LoVo (cell line): ENCODE measurements at regions not wholly inside any gene's neighbourhood (a gene's known extent, or its start where the extent isn't known, plus 50 kb on each side); places are given as distances from the start of the nearest gene placed in this dataset.

Source experiments
- DNase-seq: peaks from one replicate; pipeline ENCODE4 v3.0.0-alpha.2; 2016; ENCODE audit warnings: low spot score

GRCh38 chr17:77872714-77873499 is 85.6 kb upstream of the TNRC6C start:
- no peak for DNase-seq

DNA sequence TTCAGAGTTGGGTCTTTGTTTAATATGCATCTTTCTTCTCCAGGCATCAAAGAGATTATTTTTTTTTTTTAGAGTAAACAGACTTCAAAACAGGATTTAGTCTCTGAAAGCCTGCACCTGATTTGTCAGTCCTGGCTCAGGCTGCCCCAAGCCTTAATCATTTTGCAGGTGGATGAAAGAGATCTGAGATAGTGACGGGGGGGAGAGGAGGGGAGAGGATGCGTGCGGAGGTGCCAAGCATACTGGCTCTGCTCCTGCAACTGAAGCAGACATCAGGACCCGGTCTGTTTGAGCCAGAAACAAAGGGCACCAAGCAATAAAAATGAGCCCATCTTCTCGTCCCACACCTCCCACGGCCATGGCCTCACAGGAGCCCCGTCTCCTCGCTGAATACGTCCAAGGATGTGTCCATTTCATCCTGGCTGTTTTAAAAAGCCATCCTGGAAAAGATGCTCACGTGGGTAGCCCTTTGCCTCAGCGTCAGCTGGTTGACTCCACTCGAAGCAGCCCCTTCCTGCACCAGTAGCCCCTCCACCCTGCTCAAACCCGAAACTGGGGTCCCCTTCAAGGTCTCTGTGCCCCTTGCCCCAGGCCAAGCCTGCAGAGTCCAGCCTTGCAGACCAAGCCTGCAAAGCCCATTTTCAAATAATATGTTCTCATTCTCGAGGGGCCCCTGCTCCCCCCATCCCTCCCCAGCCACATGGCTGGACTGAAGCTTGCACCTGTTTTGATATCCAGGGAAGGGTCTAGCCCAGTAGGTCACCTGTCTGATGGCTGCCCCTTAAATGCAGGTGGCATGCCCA is 84.8 kb upstream of the TNRC6C start:
- DNase-seq = no peak

- DNase-seq = no peak
Observed at GRCh38 chr17:77874303-77875050, 84.0 kb upstream of the TNRC6C start.

DNA sequence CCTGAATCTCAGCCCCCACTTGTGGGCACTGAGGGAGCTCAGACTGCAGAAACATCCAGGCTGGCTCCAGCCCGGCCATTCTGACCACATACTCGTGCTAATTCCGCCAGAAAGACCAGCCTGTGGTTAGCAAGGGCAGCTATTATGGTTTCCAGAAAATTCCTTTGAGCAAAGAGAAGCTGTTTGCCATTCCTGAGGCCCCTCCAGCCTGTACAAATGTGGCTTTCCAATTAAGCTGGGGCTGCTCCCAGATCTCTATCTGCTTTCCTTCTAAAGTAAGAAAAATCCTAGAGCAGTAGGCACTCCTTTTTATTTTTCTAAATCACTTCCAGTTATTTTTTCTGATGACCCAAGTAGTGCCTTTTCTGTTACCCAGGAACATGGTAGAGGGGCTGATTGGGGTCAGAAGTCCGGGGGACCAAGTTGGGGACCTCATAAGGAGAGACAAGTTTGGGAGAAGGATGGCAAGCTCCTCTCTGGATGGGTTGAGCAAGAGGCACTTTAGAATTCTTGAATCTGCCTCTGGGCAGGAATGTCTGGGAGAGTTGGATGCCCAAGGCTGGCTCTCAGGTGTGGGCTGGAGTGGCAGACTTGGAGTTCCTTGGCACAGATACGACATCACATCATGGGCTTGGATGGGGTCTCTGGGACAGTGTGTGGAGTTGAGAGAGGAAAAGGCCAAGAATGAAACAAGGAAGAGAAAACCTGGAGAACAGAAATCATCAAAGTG is 83.3 kb upstream of the TNRC6C start:
- DNase-seq = peak; percentile 11

GRCh38 chr17:77875881-77876509 is 82.5 kb upstream of the TNRC6C start:
- DNase-seq = peak; percentile 80

DNA sequence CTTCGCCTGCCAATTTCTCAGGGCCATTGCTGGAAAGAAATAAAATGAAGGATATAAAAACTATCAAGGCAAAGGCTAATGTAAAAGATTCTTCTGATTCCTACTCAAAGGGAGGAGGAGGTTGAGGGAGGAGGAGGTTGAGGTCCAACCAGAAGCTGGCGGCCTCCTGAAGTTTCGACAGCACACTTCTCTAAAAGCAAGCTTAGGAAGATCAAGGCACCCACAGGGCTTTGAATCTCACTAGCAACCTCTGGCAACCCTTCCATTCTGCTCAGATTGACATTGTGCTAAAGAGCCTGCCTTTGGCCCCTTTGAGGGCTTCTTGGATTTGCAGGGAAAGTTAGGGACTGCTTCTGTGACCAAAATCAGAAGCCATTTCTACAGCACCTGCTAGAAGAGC is 81.5 kb upstream of the TNRC6C start:
- DNase-seq = no peak

- no peak for DNase-seq
Observed at GRCh38 chr17:77877646-77878355, 80.7 kb upstream of the TNRC6C start.

DNA sequence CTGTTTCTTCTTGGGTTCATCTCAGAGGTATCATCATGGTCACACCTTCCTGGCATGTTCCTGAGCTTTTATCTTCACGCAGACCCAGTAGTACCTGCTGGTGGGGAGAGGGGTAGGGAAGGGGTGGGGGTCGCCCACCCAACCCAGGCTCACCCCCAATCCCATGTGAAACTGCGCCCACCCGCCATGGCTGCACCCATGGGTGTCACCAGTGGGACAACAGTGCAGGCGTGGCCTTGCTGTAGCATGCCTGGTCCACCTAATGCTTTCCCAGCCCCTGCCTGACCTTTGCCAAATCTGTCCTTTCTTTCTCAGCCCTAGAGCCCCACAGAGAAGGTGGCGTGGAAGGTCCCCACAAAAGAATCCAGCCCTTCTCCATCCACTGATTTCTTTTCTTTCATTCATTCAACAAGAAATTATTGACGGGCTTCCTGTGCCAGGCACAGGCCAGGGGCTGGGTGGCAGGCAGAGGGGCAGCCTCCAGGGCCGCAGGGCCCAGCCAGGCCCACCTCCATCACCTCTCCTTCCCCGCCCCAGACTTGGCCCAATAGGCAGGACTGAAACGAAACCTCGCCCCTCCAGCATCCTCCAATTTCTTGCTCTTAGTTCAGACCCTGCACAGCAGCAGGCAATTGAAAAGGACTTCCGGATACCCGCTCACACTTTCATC is 79.1 kb upstream of the TNRC6C start:
- DNase-seq = no peak

DNA sequence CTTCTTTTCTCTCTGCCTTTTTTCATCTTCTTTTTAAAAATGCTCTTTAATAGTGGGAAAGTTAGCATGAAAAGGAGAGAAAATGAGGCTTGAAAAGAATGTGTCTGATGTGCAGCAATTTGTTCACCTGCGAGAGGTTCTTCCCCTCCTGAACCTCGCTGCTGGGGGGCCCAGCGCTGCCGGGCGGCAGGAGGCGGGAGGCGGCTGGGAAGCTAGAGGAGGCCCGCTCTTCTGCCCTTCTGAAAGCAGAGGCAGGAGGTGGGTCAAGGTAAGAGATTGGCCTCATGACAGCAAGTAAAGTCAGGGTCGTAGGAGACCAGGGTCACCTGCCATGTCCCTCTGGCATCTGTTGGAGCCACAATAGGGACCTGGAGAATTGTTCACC is 78.6 kb upstream of the TNRC6C start:
- no peak for DNase-seq

GRCh38 chr17:77880711-77881450 is 77.6 kb upstream of the TNRC6C start:
- DNase-seq = no peak

- DNase-seq = no peak
Observed at GRCh38 chr17:77881545-77881944, 77.0 kb upstream of the TNRC6C start.

DNA sequence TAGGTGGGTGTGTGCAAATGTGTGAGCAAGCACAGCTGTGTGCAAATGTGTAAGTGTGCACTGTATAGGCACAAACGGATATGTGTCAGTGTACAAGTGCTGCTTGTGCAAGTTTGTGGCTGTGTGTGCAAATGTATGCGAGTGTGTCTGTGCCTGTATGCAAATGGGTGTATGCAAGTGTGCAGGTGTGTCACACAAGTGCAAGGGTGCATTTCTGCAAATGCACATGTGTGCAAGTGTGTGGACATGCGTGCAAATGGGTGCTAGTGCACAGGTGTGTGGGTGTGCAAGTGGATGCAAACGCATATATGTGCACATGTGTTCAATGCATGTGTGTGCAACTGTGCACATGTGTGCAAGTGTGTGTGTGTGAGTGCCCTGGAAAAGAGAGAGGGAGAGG is 76.5 kb upstream of the TNRC6C start:
- no peak for DNase-seq

DNA sequence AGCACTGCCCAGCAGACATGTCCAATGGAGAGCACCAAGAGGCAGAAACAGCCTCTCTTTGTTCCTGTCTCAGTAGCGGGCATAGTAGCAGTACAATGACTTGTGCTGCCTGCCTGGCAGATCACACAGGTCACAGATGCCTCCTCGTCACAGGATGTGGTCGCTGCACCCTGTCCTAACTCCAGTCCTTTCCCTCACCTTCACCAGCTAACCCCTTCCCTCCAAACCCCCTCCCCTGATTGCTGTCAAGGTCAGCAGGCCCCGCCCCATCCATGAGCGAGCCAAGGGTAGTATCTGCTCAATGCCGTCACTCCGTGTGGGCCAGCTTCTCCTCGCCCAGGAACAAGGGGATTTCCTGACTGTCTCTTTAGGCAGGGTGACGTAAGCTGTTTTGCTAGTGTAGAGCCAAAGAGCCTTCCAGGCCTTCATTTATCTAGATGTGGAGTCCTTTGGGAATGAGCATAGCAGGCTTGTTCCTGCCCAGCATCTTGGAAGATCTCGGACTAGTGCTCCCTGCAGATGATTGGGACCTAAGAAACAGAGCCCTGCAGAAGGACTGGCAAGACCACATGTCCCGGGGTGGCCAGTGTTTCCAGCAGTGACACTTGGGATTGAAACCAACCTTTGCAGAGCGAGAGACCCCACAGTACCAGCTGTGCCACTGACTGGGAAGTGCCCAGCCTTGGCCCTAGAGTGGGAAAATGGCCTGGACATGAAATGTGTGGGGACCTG is 75.9 kb upstream of the TNRC6C start:
- no peak for DNase-seq

GRCh38 chr17:77883213-77883650 is 75.3 kb upstream of the TNRC6C start:
- no peak for DNase-seq

- no peak for DNase-seq
Observed at GRCh38 chr17:77884019-77884418, 74.5 kb upstream of the TNRC6C start.

DNA sequence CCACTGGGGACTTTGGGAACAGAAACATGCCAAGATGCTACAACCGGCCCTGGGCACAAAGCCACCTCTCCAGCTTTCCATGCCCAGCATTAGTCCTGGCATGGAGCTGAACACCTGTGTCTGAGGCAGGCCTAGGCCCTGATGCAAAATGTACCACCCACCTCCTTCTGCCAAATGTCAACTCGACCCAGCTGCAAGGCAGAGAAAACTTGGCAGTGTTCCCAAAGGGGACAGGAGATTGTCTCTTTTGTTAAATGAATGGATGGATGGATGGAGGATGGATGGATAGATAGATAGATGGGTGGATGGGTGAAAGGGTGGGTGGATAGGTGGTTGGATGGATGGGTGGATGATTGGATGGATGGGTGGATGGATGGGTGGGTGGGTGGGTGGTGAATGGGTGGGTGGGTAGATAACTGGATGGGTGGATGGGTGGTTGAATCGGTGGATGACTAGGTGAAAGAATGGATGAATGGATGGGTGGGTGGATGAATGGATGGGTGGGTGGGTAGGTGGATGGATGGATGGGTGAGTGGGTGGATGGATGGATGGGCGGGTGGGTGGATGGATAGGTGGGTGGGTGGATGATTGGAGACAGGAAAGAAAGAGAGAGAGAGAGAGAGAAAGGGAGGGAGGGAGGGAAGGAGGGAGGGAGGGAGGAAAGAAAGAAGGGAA is 73.4 kb upstream of the TNRC6C start:
- DNase-seq = no peak

- no peak for DNase-seq
Observed at GRCh38 chr17:77885678-77886386, 72.7 kb upstream of the TNRC6C start.

DNA sequence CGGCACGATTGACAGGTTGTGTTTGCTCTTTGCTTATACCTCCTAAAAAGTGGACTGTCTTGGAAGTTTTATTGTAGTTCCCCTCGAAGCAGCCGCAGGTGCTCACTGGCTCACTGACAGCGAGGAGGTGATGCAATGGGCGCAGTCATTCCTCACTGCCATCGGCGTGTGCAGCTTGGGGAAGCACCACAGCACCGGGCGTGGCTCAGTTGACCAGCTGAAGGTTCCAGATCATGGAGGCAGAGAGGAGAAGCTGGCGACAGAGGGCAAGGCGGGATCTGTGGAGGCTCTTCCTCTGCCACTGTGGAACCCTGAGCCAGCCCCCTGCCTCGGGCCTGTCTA is 72.1 kb upstream of the TNRC6C start:
- DNase-seq = peak; percentile 34
